GM12878 (cell line): ENCODE measurements at regions not wholly inside any gene's neighbourhood (a gene's known extent, or its start where the extent isn't known, plus 50 kb on each side); places are given as distances from the start of the nearest gene placed in this dataset.

Experiments used
- ATAC-seq: fragments of 200-7000 bp; cut with Tn5 transposase; 3 replicates; pipeline ENCODE4 v1.9.1; 2020; ENCODE audit warnings: mild to moderate bottlenecking, moderate library complexity
- BruUV-seq: library from RNA; stranded (reverse); fragments of 400-500 nt; replicated peaks from 2 replicates; lab custom pipeline; 2021; lab: Mats Ljungman, UMichigan
- CTCF ChIA-PET: fragments of 300-600 bp; sonication (Branson Sonifier 250); formaldehyde crosslinking; extraction: SDS; loops from one replicate; lab custom pipeline; 2021; ENCODE audit warnings: inconsistent platforms; lab: Yijun Ruan, JAX
- POLR2A ChIA-PET: fragments of 350-600 bp; formaldehyde crosslinking; extraction: SDS; loops from one replicate; lab custom pipeline; 2021; ENCODE audit warnings: inconsistent platforms; lab: Charles Lee
- RAD21 ChIA-PET: fragments of 300-600 bp; sonication (Branson Sonifier 250); formaldehyde crosslinking; loops from one replicate; lab custom pipeline; 2023; ENCODE audit warnings: antibody characterized with exemption; ENCODE audit not compliant: unreplicated experiment; lab: Charles Lee
- SMC1A ChIA-PET: fragments of 300-600 bp; sonication (Branson Sonifier 250); formaldehyde crosslinking; loops from one replicate; lab custom pipeline; 2023; ENCODE audit not compliant: unreplicated experiment, uncharacterized antibody; lab: Charles Lee
- DNase-seq: peaks from one replicate; pipeline ENCODE4 v3.0.0-alpha.2; 2011; ENCODE audit warnings: low read depth, low spot score
- FAIRE-seq: peaks from 3 replicates; lab custom pipeline; 2011; peaks lifted over from hg19 to GRCh38; lab: Jason Lieb, UNC
- H2AFZ ChIP-seq: 2 replicates; pipeline ENCODE4 v1.6.0; 2011; ENCODE audit warnings: low read depth, low read length, control low read depth; ENCODE audit not compliant: control insufficient read depth
- H3K27ac ChIP-seq: 2 replicates; pipeline ENCODE4 v1.5.1; 2011; ENCODE audit warnings: control low read depth; ENCODE audit not compliant: control insufficient read depth, insufficient read depth
- H3K27me3 ChIP-seq, 2 experiments: replicated peaks in 1 of 2; 2 replicates each; pipeline versions ENCODE4 v1.6.0 to v1.6.1; 2011; ENCODE audit warnings: low read length in 1 of 2; ENCODE audit not compliant: control insufficient read depth in 2 of 2, insufficient read depth in 2 of 2
- H3K36me3 ChIP-seq, 2 experiments: 2 replicates each; pipeline ENCODE4 v1.5.1; 2011; ENCODE audit warnings: low read length in 1 of 2; ENCODE audit not compliant: control insufficient read depth in 2 of 2, insufficient read depth in 2 of 2
- H3K4me1 ChIP-seq: 2 replicates; pipeline ENCODE4 v1.6.1; 2011; ENCODE audit warnings: mild to moderate bottlenecking, low read length, moderate library complexity, mixed read lengths; ENCODE audit not compliant: control insufficient read depth, insufficient read depth
- H3K4me2 ChIP-seq: 2 replicates; pipeline ENCODE4 v1.6.0; 2011; ENCODE audit warnings: control low read depth; ENCODE audit not compliant: control insufficient read depth, insufficient read depth
- H3K4me3 ChIP-seq: fragments of 200-600 bp; sonication (generic); 2 replicates; pipeline ENCODE4 v1.5.1; 2016
- H3K79me2 ChIP-seq: 2 replicates; pipeline ENCODE4 v1.6.0; 2011; ENCODE audit warnings: low read length; ENCODE audit not compliant: control insufficient read depth, insufficient read depth
- H3K9ac ChIP-seq: 2 replicates; pipeline ENCODE4 v1.8.0; 2011; ENCODE audit warnings: low read length, control low read depth, mixed read lengths; ENCODE audit not compliant: control insufficient read depth, insufficient read depth
- H3K9me3 ChIP-seq: replicated peaks from 3 replicates; pipeline ENCODE4 v1.5.1; 2011; ENCODE audit warnings: mild to moderate bottlenecking, low read length; ENCODE audit not compliant: control insufficient read depth, insufficient read depth
- H4K20me1 ChIP-seq: 2 replicates; pipeline ENCODE4 v1.6.0; 2011; ENCODE audit not compliant: control insufficient read depth, insufficient read depth
- BACH1 ChIP-seq: fragments of 450-650 bp; IDR thresholded peaks from 2 replicates; pipeline ENCODE4 v1.6.1; 2017; ENCODE audit warnings: mild to moderate bottlenecking, borderline replicate concordance
- CHD4 ChIP-seq: fragments of 200-600 bp; sonication (generic); IDR thresholded peaks from 2 replicates; pipeline ENCODE4 v1.6.1; 2016; ENCODE audit warnings: mild to moderate bottlenecking
- HSF1 ChIP-seq: fragments of 150-350 bp; IDR thresholded peaks from 2 replicates; pipeline ENCODE4 v1.6.1; 2014; ENCODE audit warnings: mild to moderate bottlenecking, low read depth, low read length
- POLR2AphosphoS2 ChIP-seq: IDR thresholded peaks from 2 replicates; pipeline ENCODE4 v1.6.1; 2011; ENCODE audit warnings: low read depth, mild to moderate bottlenecking, low read length, improper control_type of control experiment, moderate library complexity
- RAD51 ChIP-seq: fragments of 450-650 bp; IDR thresholded peaks from 2 replicates; pipeline ENCODE4 v1.6.1; 2016; ENCODE audit warnings: moderate library complexity, mild to moderate bottlenecking, inconsistent platforms
- RUNX3 ChIP-seq: IDR thresholded peaks from 2 replicates; pipeline ENCODE4 v1.6.1; 2012; ENCODE audit warnings: low read length, inconsistent platforms
- SIN3A ChIP-seq: IDR thresholded peaks from 2 replicates; pipeline ENCODE4 v1.6.1; 2012; ENCODE audit warnings: low read depth, low read length, improper control_type of control experiment
- SIX5 ChIP-seq: IDR thresholded peaks from 2 replicates; pipeline ENCODE4 v1.6.1; 2011; ENCODE audit warnings: mild to moderate bottlenecking, low read depth, low read length, moderate library complexity; ENCODE audit not compliant: severe bottlenecking
- SREBF1 ChIP-seq: IDR thresholded peaks from 2 replicates; pipeline ENCODE4 v1.6.1; 2012; ENCODE audit warnings: mild to moderate bottlenecking, low read length
- STAT3 ChIP-seq: IDR thresholded peaks from 2 replicates; pipeline ENCODE4 v1.6.1; 2011; ENCODE audit warnings: low read depth, low read length, improper control_type of control experiment
- TCF12 ChIP-seq: IDR thresholded peaks from 2 replicates; pipeline ENCODE4 v1.6.1; 2011; ENCODE audit warnings: low read depth, mild to moderate bottlenecking, low read length
- ZBTB33 ChIP-seq: fragments of 450-650 bp; IDR thresholded peaks from 2 replicates; pipeline ENCODE4 v1.6.1; 2017; ENCODE audit warnings: mild to moderate bottlenecking
- ZNF217 ChIP-seq: fragments of 450-650 bp; IDR thresholded peaks from 2 replicates; pipeline ENCODE4 v1.6.1; 2017; ENCODE audit warnings: antibody characterized with exemption, mild to moderate bottlenecking
- ZNF687 ChIP-seq: fragments of 450-650 bp; IDR thresholded peaks from 2 replicates; pipeline ENCODE4 v1.6.1; 2017; ENCODE audit warnings: mild to moderate bottlenecking, moderate library complexity
- WGBS: methylation state at CpG from one replicate; pipeline ENCODE4 v1.1.6; 2016; ENCODE audit warnings: low lambda C conversion rate; ENCODE audit not compliant: insufficient replicate concordance, insufficient coverage; ENCODE audit errors: missing lambda C conversion rate; 5-methylcytosine and 5-hydroxymethylcytosine counted together
- in situ Hi-C: fragments of 300-500 bp; cut with MboI; formaldehyde crosslinking; loops from 9 replicates; pipeline ENCODE4 v1.14.3; 2018; ENCODE audit warnings: mixed read lengths
- intact Hi-C: fragments of 100-400 bp; cut with micrococcal nuclease; formaldehyde crosslinking; loops from one replicate; pipeline ENCODE4 v1.14.2; 2022; ENCODE audit not compliant: unreplicated experiment

- CTCF ChIA-PET = no interaction called here
- H3K27ac ChIP-seq = no peak overlapping the region
- no peak overlapping the region for H3K4me3 ChIP-seq
- no peaks in the 10 kb centered on the region for H3K79me2 ChIP-seq
- TF ChIP-seq POLR2AphosphoS2 = no peak
- no peak for TF ChIP-seq ZNF687
- TF ChIP-seq ZBTB33 = no peak
- no peak for TF ChIP-seq CHD4
- no peak for TF ChIP-seq RAD51
- TF ChIP-seq RUNX3 = no peak
- no peak for TF ChIP-seq ZNF217
- no peak for TF ChIP-seq SIX5
- TF ChIP-seq BACH1 = no peak
- TF ChIP-seq SREBF1 = no peak
- no peak for TF ChIP-seq SIN3A
- no peak for TF ChIP-seq STAT3
- TF ChIP-seq TCF12 = no peak
- TF ChIP-seq HSF1 = no peak
- TF ChIP-seq, all 136 proteins: peak for 0
- H3K9ac ChIP-seq = no peak overlapping the region
- no peaks in the 10 kb centered on the region for H3K27me3 ChIP-seq
- ChIA-PET RAD21 (no interaction called here), SMC1A (no interaction called here), POLR2A (no interaction called here)
- no peaks in the 10 kb centered on the region for H3K9me3 ChIP-seq
- no peaks in the 10 kb centered on the region for H3K36me3 ChIP-seq
- intact Hi-C loops (no loop called here), in situ Hi-C loops (no loop called here)
- no peak overlapping the region for H2AFZ ChIP-seq
- no peak overlapping the region for H3K4me2 ChIP-seq
- FAIRE-seq (no peak), DNase-seq (no peak), ATAC-seq (no peak)
- BruUV-seq = no TSS peak
- H4K20me1 ChIP-seq = no peaks in the 10 kb centered on the region
- no peaks in the 10 kb centered on the region for H3K4me1 ChIP-seq
- WGBS = 41% methylated on average over 8 of the region's 8 CpGs
Measured at GRCh38 chr14:62381311-62382070, 619.3 kb downstream of the SNAPC1 start.
